Hippocampal formation (tissue), 2 donors: ENCODE measurements at regions not wholly inside any gene's neighbourhood (a gene's known extent, or its start where the extent isn't known, plus 50 kb on each side); places are given as distances from the start of the nearest gene placed in this dataset.

Source experiments
- DNase-seq, 2 donors: peaks; one replicate each; lab custom pipeline; 2025; lab: John Stamatoyannopoulos, UW

- DNase-seq = no peak
These were observed 70.4 kb downstream of the RCN1 start for GRCh38 chr11:32161293-32161692.

- DNase-seq = no peak
These were observed 71.5 kb downstream of the RCN1 start for GRCh38 chr11:32162351-32162750.

GRCh38 chr11:32162906-32163305, 72.0 kb downstream of the RCN1 start:
- DNase-seq = no peak

GRCh38 chr11:32163557-32163956, 72.7 kb downstream of the RCN1 start:
- DNase-seq = no peak

GRCh38 chr11:32164836-32165235, 74.0 kb downstream of the RCN1 start:
- DNase-seq = no peak

- DNase-seq = no peak
These were observed 78.0 kb downstream of the RCN1 start for GRCh38 chr11:32168924-32169323.

GRCh38 chr11:32171445-32171844, 80.6 kb downstream of the RCN1 start:
- no peak for DNase-seq

GRCh38 chr11:32172041-32172847, 81.4 kb downstream of the RCN1 start:
- DNase-seq = no peak

- DNase-seq = peak; percentile 48 to 52
These were observed 82.3 kb downstream of the RCN1 start for GRCh38 chr11:32172848-32173834.

- no peak for DNase-seq
These were observed 83.1 kb downstream of the RCN1 start for GRCh38 chr11:32173977-32174376.

GRCh38 chr11:32176223-32176934, 85.5 kb downstream of the RCN1 start:
- DNase-seq = peak; percentile 76 to 87

GRCh38 chr11:32178692-32179091, 87.8 kb downstream of the RCN1 start:
- DNase-seq = no peak

GRCh38 chr11:32183512-32183911, 92.6 kb downstream of the RCN1 start:
- DNase-seq = no peak

- DNase-seq = no peak
These were observed 93.3 kb downstream of the RCN1 start for GRCh38 chr11:32184041-32184722.

- no peak for DNase-seq
These were observed 94.0 kb downstream of the RCN1 start for GRCh38 chr11:32184723-32185376.

- DNase-seq = no peak
These were observed 95.2 kb downstream of the RCN1 start for GRCh38 chr11:32186118-32186517.

- no peak for DNase-seq
These were observed 96.2 kb downstream of the RCN1 start for GRCh38 chr11:32187111-32187510.

GRCh38 chr11:32188785-32189184, 97.9 kb downstream of the RCN1 start:
- DNase-seq = no peak

- no peak for DNase-seq
These were observed 105.3 kb downstream of the RCN1 start for GRCh38 chr11:32196137-32196536.

- no peak for DNase-seq
These were observed 107.2 kb downstream of the RCN1 start for GRCh38 chr11:32198053-32198452.
